GM23248 (cell line): ENCODE measurements at regions not wholly inside any gene's neighbourhood (a gene's known extent, or its start where the extent isn't known, plus 50 kb on each side); places are given as distances from the start of the nearest gene placed in this dataset.

ENCODE experiments used
- EZH2 ChIP-seq: fragments of 200-600 bp; sonication (generic); IDR thresholded peaks from 2 replicates; pipeline ENCODE4 v1.6.1; 2018; ENCODE audit warnings: antibody characterized with exemption, mild to moderate bottlenecking; ENCODE audit not compliant: insufficient read depth, poor library complexity, severe bottlenecking
- EZH2phosphoT487 ChIP-seq: fragments of 200-600 bp; sonication (generic); IDR thresholded peaks from 2 replicates; pipeline ENCODE4 v1.6.1; 2018; ENCODE audit warnings: antibody characterized with exemption, moderate library complexity, mild to moderate bottlenecking, low read depth; ENCODE audit not compliant: insufficient read depth

GRCh38 chr1:199357599-199357998, 669.9 kb upstream of the NR5A2 start:
- TF ChIP-seq EZH2 = no peak
- no peak for TF ChIP-seq EZH2phosphoT487
